Activated CD4-positive, alpha-beta T cell treated with anti-CD3 and anti-CD28 coated beads, Interleukin-10, Interleukin-2, amounts not matched to agents 100 ng/mL and 50 ng/mL, durations not matched to agents 16 hours and 8 hours (primary cell): ENCODE measurements at regions not wholly inside any gene's neighbourhood (a gene's known extent, or its start where the extent isn't known, plus 50 kb on each side); places are given as distances from the start of the nearest gene placed in this dataset.

Experiments
- DNase-seq: peaks from one replicate; pipeline ENCODE4 v3.0.0-alpha.2; 2020

DNA sequence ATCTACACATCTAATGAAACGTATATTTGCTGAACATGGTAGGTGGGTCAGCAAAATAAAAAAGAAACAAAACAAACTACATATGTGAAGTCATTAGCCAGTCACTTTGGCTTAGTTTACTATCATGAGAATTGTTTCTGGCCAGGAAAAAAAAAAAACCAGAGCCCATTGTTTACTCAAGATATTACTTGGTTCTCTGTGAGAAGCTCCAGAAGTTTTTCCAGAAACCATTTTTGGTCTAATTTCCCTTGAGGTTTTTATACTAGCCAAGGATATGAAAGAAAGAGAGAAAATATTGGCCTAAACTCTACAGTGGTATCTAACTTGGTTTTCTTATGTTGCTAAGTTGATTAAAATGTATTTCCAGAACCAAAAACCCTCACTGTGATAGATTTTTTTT lies 259.1 kb downstream of the PDHA2 start:
- no peak for DNase-seq

DNA sequence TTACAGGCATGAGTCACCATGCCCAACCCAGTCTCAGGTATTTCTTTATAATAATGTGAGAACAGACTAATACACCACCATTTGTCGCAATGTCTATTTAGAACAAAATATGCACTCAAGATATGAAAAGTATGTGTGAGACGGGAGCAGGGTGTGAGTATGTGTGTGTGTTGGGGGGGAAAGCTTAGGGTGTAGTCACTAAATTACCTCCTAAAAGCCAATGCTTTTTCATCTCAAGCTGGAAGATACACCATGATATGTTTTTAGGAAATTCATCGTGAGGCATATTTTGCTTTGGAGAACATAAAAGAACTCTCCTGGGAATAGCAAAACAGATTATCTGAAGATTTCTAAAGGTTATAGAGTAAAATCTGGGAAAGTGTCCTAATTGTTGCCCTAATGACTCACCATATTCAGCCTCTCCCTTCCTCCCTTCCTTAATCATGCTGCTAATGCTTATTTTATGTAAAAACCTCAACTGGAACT lies 262.7 kb downstream of the PDHA2 start:
- no peak for DNase-seq

GRCh38 chr4:96103086-96103485 lies 263.2 kb downstream of the PDHA2 start:
- DNase-seq = no peak

- DNase-seq = no peak
These were observed 268.3 kb downstream of the PDHA2 start for GRCh38 chr4:96108146-96108545.

DNA sequence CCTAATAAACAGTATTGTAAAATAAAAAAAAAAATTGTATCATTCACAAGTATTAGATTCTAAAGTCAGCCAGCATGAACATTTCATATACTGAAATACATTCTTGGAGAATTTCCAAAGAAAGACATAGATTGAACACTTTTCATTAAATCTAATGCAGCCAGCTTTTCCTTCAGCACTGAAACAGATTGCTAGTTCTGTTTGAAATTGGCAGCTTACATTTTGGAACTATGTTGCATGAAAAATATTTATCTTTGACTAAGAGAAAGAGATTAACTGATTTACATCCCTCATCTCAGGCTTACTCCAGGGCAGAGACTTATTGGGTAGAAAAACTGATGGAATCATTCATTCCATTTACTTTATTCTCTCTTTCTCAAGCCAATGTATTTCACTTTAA lies 272.7 kb downstream of the PDHA2 start:
- no peak for DNase-seq

DNA sequence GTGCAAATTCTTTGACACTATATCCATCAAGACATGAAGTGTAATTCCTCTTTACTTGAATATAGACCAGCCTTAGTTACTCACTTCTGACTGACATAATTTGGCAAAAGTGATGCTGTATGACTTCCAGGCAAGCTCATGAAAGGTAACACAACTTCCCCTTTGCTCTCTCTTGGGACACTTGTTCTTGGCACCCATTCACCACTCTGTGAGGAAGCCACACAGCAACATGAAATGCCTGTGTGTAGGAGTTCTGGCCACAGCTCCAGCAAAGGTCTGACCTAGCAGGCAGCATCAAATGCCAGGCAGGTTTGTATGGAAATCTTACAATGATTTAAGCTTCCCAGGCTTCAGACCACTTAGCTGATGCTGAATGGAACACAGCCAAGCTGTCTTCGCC lies 280.3 kb downstream of the PDHA2 start:
- no peak for DNase-seq

GRCh38 chr4:96126227-96126626 lies 286.3 kb downstream of the PDHA2 start:
- no peak for DNase-seq

GRCh38 chr4:96131186-96131585 lies 291.3 kb downstream of the PDHA2 start:
- DNase-seq = no peak

GRCh38 chr4:96134806-96135205 lies 294.9 kb downstream of the PDHA2 start:
- no peak for DNase-seq

GRCh38 chr4:96136056-96136455 lies 296.2 kb downstream of the PDHA2 start:
- no peak for DNase-seq

- DNase-seq = no peak
These were observed 299.5 kb downstream of the PDHA2 start for GRCh38 chr4:96139251-96139929.

- no peak for DNase-seq
These were observed 305.7 kb downstream of the PDHA2 start for GRCh38 chr4:96145601-96146000.

DNA sequence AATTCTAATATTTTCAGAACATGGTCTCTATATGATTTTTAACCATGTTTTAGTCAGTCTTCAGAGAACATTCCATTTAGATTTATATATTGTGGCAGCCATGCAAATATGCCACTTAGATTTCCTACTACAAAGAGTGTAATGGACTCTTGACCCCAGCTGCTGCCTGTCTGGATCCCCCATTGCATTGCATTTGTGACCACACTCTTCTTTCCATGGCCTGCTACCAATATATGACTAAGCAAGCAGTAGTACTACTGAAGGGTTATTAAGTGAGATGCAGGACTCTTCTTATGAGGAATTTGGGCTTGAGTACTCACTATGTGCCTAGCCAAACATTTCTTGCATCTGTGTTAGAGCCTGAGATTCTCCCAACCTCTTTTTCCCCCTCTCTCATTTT lies 306.8 kb downstream of the PDHA2 start:
- DNase-seq = no peak

DNA sequence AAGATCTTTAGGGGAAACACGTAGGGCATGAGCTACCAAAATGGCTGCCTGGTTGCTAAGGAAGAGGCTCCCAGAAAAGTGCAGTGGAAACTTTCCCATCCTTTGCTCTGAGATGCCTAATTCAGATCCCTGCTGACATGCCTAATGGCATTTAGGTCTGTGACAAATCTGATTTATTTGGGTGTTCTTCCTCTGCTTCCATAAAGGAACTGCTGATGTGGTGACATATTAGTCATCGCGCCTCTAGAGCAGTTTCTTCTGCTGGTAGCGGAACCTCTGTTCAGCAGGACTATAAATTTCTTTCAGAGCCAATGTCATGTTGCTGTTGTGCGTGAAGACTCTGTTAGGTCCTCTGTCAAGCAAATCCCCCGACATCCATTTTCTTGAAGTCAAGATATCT lies 310.0 kb downstream of the PDHA2 start:
- no peak for DNase-seq

DNA sequence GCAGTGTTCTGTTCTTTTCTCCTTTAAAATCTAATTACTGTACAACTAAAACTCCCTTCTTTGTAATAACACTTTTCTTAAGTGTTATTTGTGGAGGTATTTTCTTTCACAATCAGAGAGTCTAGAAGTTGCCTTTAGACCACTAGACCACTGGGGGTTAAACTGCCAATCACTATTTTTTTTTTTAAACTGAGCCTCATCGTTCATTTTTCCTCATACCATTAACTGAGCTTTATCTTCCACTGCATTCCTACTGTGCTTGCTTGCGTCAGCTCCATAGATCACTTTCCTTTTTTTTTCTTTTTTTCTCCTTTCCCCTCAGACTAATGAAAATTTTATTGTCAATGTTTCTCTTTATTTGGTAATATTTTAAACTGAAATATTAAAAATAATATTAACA lies 310.6 kb downstream of the PDHA2 start:
- no peak for DNase-seq

DNA sequence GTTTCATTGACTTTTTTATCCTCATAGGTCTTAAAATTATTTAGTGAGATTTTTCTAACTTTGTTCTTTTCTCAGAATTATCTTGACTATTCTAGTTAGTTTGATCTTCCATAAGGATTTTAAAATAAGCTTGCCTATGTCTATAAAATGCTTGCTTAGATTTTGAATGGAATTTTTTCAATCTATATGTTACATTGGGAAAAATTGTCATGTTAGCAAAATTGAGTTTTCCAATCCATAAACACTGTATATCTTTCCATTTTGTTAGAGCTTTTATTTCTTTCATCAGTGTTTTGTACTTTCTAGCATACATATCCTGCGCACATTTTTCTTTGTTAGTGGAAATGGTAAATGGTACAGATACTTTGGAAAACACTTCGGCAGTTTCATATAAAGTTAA lies 312.9 kb downstream of the PDHA2 start:
- no peak for DNase-seq

GRCh38 chr4:96154676-96155075 lies 314.8 kb downstream of the PDHA2 start:
- DNase-seq = no peak

GRCh38 chr4:96162636-96163035 lies 322.7 kb downstream of the PDHA2 start:
- DNase-seq = no peak

DNA sequence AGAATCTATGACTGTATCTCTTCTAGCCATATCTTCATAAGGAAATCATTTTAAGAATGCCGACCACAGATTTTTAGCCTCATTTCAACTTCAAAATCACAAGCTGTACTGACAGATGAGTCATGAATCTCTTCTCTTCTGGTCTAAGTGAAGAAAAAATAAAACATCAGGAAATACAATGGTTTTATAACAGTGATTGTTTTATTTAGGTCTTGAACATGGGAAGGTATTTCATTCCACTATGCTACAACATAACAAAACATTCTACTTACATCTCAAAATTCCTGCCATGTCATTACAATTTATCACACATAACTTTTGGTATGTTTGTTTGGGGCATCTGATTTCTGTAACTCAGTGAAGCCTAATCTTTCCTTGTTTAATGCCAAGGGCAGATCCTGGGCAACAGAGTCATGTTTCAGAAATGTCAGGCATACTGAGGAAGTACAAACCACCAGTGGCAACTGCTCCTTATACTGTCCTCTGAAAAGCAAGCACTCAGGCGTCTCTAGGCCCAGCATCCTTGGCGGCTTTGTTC lies 325.0 kb downstream of the PDHA2 start:
- no peak for DNase-seq

GRCh38 chr4:96166806-96167205 lies 326.9 kb downstream of the PDHA2 start:
- DNase-seq = no peak

GRCh38 chr4:96170198-96170597 lies 330.3 kb downstream of the PDHA2 start:
- no peak for DNase-seq

DNA sequence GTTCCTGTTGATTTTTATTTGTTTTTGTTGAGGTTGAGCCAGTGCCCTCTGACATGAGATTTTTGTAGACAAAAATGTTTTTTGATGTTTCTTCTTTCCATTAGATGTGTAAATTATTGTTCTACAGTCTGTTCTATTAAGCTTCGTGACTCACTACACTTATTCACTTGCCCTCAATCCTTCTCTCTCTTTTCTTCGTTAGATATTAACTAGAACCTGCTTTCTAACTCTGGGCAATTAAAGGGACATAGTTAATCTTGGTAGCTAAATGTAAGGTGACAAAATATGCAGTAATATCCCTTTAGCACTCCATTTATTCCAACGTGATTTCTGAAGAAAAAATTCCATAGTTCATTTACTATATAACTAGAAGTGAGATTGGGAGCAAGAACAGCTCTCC lies 333.9 kb downstream of the PDHA2 start:
- no peak for DNase-seq

DNA sequence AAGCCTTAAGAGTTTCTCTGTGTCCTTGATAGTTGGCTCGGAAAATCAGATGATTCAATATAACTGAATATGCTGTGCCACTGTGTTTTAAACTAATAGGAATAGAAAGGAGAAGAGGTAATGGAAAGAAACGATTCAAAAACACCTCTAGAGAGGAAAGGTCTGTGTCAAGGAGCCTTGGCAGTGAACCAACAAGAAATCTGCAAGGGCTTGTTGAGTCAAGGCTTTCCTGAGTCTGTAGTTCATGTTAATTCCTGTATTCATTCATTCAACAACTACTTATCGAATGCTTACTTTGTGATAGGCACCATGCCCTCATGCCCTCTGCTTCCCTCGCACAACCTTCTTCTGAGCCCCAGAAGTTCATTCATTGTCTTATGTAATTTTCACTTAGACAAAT lies 336.0 kb downstream of the PDHA2 start:
- DNase-seq = no peak

DNA sequence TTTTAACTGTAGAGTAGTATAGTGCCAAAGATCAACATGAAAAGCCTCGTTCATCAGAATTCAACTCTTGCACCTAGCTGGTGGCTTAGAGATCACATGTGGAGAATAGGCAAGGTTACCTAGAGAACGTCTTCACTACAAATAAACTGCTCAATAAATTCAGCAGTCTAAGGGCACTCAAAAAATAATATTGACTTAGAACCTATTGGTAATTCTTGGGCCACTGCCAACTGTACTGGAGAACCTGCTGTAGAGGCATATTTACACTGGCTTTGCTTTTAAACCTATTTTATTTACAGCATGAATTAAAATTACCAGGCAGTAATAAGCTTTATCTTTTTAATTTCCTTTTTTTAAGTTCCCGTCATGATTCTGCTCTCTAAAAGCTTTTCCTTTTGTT lies 343.7 kb downstream of the PDHA2 start:
- DNase-seq = no peak

DNA sequence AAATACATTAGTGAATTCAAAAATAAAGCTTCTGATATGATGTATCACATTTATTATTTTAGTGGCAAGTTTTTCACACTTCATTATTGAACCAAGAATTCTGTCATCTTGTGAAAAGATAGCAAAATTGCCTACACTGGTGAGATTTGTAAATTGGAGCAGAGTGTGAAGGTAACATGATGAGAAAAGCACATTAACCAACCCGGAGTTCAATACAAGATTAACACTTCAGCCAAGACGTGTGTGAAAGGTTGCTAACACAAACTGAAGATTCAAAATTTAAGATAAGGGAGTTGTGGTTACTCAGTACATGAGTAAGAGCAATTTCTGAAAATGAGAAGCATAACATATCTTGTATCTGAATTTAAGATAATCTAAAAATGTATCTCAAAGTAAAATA lies 346.7 kb downstream of the PDHA2 start:
- DNase-seq = no peak
